ENCODE measurements at regions not wholly inside any gene's neighbourhood (a gene's known extent, or its start where the extent isn't known, plus 50 kb on each side); places are given as distances from the start of the nearest gene placed in this dataset.
"Not testable (repeated sequence)": the region's sequence is repeated elsewhere in the genome, so short reads cannot be mapped to it uniquely, and the experiment has no call there.

DNA sequence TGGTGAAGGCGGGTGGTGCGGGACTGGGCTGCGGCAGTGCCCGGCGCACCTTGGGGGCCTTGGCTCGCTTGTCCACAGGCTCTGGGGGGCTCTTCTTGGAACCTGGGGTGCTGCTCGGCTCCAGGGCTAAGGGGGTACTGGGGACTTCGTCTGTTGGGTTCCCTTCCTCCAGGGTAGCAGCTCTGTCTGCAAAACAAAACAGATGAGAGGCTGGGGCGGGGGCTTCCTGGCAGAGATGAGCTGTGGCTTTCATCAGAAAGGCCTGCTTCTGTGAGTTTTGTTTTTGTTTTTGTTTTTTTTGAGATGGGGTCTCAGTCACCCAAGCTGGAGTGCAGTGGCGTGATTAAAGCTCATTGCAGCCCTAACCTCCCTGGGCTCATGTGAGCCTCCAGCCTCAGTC is 425.2 kb upstream of the ZNF722 start:
- H3K4me1 Mint-ChIP-seq, H3K4me3 Mint-ChIP-seq, DNase-seq, H3K27ac Mint-ChIP-seq, H3K27me3 Mint-ChIP-seq, H3K36me3 Mint-ChIP-seq, CTCF ChIA-PET: not testable (repeated sequence)
- H3K9me3 Mint-ChIP-seq = peaks cover 15% of the 10 kb centered on the region

- H3K36me3 Mint-ChIP-seq, DNase-seq, H3K4me1 Mint-ChIP-seq, H3K27me3 Mint-ChIP-seq, H3K4me3 Mint-ChIP-seq, CTCF ChIA-PET, H3K27ac Mint-ChIP-seq: not testable (repeated sequence)
- peaks cover 19% of the 10 kb centered on the region for H3K9me3 Mint-ChIP-seq
Measured at GRCh38 chr7:63576421-63576820, 422.2 kb upstream of the ZNF722 start.

GRCh38 chr7:63577066-63577465 is 421.6 kb upstream of the ZNF722 start:
- H3K9me3 Mint-ChIP-seq = peaks cover 19% of the 10 kb centered on the region
- H3K4me3 Mint-ChIP-seq, H3K27me3 Mint-ChIP-seq, H3K4me1 Mint-ChIP-seq, H3K27ac Mint-ChIP-seq, DNase-seq, CTCF ChIA-PET, H3K36me3 Mint-ChIP-seq: not testable (repeated sequence)

DNA sequence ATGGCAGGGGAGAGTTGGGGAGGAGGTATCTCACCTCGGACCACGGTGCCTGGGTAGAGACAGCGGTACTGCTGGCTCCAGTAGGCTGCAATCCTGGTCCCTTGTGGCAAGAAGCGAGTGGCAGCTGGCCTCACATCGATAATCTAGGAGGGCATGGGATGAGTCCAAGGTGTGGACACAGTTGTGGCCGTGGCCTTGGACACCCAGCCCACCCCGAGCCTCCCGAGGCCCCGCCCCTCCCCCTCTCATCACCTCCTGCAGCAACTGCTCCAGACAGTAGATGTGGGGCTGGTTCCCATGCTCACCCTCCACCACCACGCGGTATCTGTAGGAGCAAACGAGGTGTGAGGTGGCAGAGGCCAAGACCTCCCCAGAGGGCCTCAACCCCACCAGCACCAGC is 418.6 kb upstream of the ZNF722 start:
- H3K36me3 Mint-ChIP-seq, CTCF ChIA-PET, H3K27me3 Mint-ChIP-seq, H3K4me1 Mint-ChIP-seq, H3K4me3 Mint-ChIP-seq, H3K27ac Mint-ChIP-seq, DNase-seq: not testable (repeated sequence)
- H3K9me3 Mint-ChIP-seq = peaks cover 17% of the 10 kb centered on the region

DNA sequence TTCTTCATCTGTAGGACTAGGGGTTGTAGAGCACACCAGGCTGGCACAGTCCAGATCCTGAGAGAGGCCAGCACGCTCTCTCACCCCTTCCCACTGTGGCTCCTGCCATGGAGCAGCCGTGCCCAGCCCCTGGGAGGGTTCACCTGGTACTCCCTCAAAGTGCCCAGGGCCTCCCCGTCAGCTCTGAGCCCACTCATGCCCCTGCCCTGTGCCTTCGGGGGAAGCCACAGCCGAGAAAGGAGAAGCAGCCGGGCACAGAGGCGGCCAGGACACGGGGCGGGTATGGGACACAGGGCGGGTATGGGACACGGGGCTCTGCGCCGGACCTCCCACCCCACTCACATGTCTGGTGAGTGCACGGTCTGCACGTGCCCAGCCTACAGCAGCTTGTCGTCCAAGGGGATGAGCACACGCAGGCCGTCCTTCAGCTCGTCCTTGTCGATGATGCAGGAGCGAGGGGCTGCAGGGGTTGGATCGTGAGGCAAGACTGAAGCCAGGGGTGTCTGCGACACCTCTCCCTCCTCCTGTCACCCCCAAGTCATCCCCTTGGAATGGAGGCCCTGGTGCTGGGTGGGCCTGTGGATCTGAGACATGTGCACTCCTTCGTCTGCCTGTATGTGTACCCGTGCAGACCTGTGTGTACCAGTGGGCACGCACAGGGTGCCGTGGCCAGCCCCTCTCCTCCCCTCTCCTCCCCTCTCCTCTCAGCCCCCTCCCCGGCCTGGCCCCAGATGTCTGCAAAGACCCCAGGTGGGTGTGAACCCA is 417.9 kb upstream of the ZNF722 start:
- H3K36me3 Mint-ChIP-seq, H3K4me3 Mint-ChIP-seq, H3K27ac Mint-ChIP-seq, DNase-seq, CTCF ChIA-PET, H3K4me1 Mint-ChIP-seq, H3K27me3 Mint-ChIP-seq: not testable (repeated sequence)
- H3K9me3 Mint-ChIP-seq = peaks cover 17% of the 10 kb centered on the region

- H3K27ac Mint-ChIP-seq, H3K4me1 Mint-ChIP-seq, H3K4me3 Mint-ChIP-seq, CTCF ChIA-PET, DNase-seq, H3K27me3 Mint-ChIP-seq, H3K36me3 Mint-ChIP-seq: not testable (repeated sequence)
- peaks cover 14% of the 10 kb centered on the region for H3K9me3 Mint-ChIP-seq
Measured at GRCh38 chr7:63582771-63583170, 415.9 kb upstream of the ZNF722 start.

- H3K36me3 Mint-ChIP-seq, H3K27me3 Mint-ChIP-seq, DNase-seq, H3K9me3 Mint-ChIP-seq, H3K27ac Mint-ChIP-seq, H3K4me1 Mint-ChIP-seq, H3K4me3 Mint-ChIP-seq, CTCF ChIA-PET: not testable (repeated sequence)
Measured at GRCh38 chr7:63587151-63587853, 411.3 kb upstream of the ZNF722 start.

GRCh38 chr7:63591249-63591648 is 407.4 kb upstream of the ZNF722 start:
- H3K4me1 Mint-ChIP-seq, H3K27me3 Mint-ChIP-seq, H3K27ac Mint-ChIP-seq, CTCF ChIA-PET, H3K36me3 Mint-ChIP-seq, H3K4me3 Mint-ChIP-seq, DNase-seq, H3K9me3 Mint-ChIP-seq: not testable (repeated sequence)

GRCh38 chr7:63603812-63604211 is 394.8 kb upstream of the ZNF722 start:
- H3K36me3 Mint-ChIP-seq, H3K27ac Mint-ChIP-seq, DNase-seq, H3K4me3 Mint-ChIP-seq, H3K4me1 Mint-ChIP-seq, H3K9me3 Mint-ChIP-seq, CTCF ChIA-PET, H3K27me3 Mint-ChIP-seq: not testable (repeated sequence)

GRCh38 chr7:63604853-63605252 is 393.8 kb upstream of the ZNF722 start:
- H3K9me3 Mint-ChIP-seq, H3K27ac Mint-ChIP-seq, H3K4me3 Mint-ChIP-seq, H3K4me1 Mint-ChIP-seq, DNase-seq, H3K36me3 Mint-ChIP-seq, H3K27me3 Mint-ChIP-seq, CTCF ChIA-PET: not testable (repeated sequence)

DNA sequence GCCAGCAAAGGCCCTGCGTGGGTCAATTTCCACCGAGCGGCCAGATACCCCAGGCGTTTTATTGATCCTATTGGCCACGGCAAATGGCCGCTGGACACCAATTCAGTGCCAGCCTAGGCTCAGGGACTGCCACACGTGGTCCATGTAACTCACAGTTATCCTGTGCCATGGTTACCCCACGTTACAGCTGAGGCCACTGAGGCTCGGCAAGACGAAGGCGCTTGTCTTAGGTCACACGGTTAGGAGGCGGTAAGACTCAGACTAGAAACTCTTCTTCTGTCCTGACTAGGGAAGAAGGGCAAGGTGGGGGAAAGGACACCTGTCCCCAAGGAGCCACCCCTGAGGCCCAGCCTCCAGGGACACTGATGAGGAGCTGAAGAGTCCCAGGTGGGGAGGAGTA is 381.1 kb upstream of the ZNF722 start:
- CTCF ChIA-PET = not testable (repeated sequence)

DNA sequence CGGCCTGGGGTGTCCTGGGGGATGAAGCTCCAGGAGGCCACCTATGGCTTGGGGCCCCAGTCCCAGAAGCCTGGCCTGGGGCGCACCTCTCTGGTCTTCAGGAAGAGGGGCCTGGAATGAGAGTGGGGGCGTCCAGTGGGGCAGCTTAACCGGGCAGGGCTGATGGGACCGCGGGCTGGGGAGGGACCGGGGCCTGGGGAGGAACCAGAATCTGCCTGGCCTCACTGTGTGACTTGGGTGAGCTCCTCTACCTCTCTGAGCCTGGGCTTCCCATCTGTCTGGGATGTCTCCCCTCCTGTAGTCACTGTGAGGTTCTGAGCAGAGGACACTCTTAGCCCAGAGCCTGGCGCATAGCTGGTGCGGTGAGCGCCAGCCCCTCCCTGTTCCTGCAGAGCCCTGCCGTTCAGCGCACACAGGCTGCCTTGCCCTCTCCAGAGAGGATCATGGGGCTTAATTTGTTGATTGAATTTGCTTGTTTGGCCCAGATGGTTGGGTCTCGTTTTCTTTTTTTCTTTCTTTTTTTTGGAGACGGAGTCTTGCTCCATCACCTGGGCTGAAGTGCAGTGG is 378.4 kb upstream of the ZNF722 start:
- DNase-seq, H3K36me3 Mint-ChIP-seq, H3K9me3 Mint-ChIP-seq, CTCF ChIA-PET, H3K4me3 Mint-ChIP-seq, H3K4me1 Mint-ChIP-seq, H3K27ac Mint-ChIP-seq, H3K27me3 Mint-ChIP-seq: not testable (repeated sequence)

More for the DNA sequence above, 381.1 kb upstream of the ZNF722 start:
- not testable (repeated sequence) for H3K9me3 Mint-ChIP-seq, H3K27ac Mint-ChIP-seq, H3K4me1 Mint-ChIP-seq, H3K27me3 Mint-ChIP-seq, H3K36me3 Mint-ChIP-seq, DNase-seq, H3K4me3 Mint-ChIP-seq

- DNase-seq, H3K27ac Mint-ChIP-seq, H3K4me1 Mint-ChIP-seq, H3K27me3 Mint-ChIP-seq, H3K4me3 Mint-ChIP-seq, CTCF ChIA-PET, H3K36me3 Mint-ChIP-seq, H3K9me3 Mint-ChIP-seq: not testable (repeated sequence)
Measured at GRCh38 chr7:63627590-63628485, 370.8 kb upstream of the ZNF722 start.

GRCh38 chr7:63629024-63629423 is 369.6 kb upstream of the ZNF722 start:
- H3K9me3 Mint-ChIP-seq, H3K27me3 Mint-ChIP-seq, DNase-seq, H3K27ac Mint-ChIP-seq, CTCF ChIA-PET, H3K4me3 Mint-ChIP-seq, H3K4me1 Mint-ChIP-seq, H3K36me3 Mint-ChIP-seq: not testable (repeated sequence)
